Loucy (cell line): ENCODE measurements at regions not wholly inside any gene's neighbourhood (a gene's known extent, or its start where the extent isn't known, plus 50 kb on each side); places are given as distances from the start of the nearest gene placed in this dataset.

Experiments
- H2AFZ ChIP-seq: fragments of 200-600 bp; sonication (generic); 2 replicates; pipeline ENCODE4 v1.6.0; 2016; ENCODE audit warnings: antibody characterized with exemption, mild to moderate bottlenecking, low read length, moderate library complexity
- H3F3A ChIP-seq: fragments of 200-600 bp; 2 replicates; pipeline ENCODE4 v1.6.0; 2016; ENCODE audit warnings: antibody characterized with exemption, low read depth, mild to moderate bottlenecking
- H3K27me3 ChIP-seq: fragments of 200-600 bp; sonication (generic); 2 replicates; pipeline ENCODE4 v1.6.1; 2014; ENCODE audit warnings: low read length, mild to moderate bottlenecking; ENCODE audit not compliant: insufficient read depth, poor library complexity, severe bottlenecking
- H3K36me3 ChIP-seq: fragments of 200-600 bp; sonication (generic); 2 replicates; pipeline ENCODE4 v1.6.1; 2016; ENCODE audit warnings: low read length; ENCODE audit not compliant: insufficient read depth
- H3K4me1 ChIP-seq: fragments of 200-600 bp; sonication (generic); 2 replicates; pipeline ENCODE4 v1.5.1; 2014; ENCODE audit warnings: low read length, mild to moderate bottlenecking; ENCODE audit not compliant: insufficient read depth, poor library complexity, severe bottlenecking
- H3K4me2 ChIP-seq: fragments of 200-600 bp; sonication (generic); 2 replicates; pipeline ENCODE4 v1.6.0; 2014; ENCODE audit warnings: antibody characterized with exemption, low read length, low read depth, mild to moderate bottlenecking; ENCODE audit not compliant: poor library complexity, severe bottlenecking
- H3K4me3 ChIP-seq: fragments of 200-600 bp; sonication (generic); 2 replicates; pipeline ENCODE4 v1.5.1; 2014; ENCODE audit warnings: low read length, mild to moderate bottlenecking, mixed read lengths; ENCODE audit not compliant: poor library complexity, severe bottlenecking
- H3K79me2 ChIP-seq: fragments of 200-600 bp; sonication (generic); 2 replicates; pipeline ENCODE4 v1.6.1; 2014; ENCODE audit warnings: low read length; ENCODE audit not compliant: insufficient read depth
- H3K9ac ChIP-seq: fragments of 200-600 bp; sonication (generic); 2 replicates; pipeline ENCODE4 v1.6.0; 2014; ENCODE audit warnings: mild to moderate bottlenecking, low read depth, low read length, moderate library complexity; ENCODE audit not compliant: poor library complexity, severe bottlenecking
- H3K9me2 ChIP-seq: fragments of 200-600 bp; sonication (generic); replicated peaks from 2 replicates; pipeline ENCODE4 v1.6.1; 2016; ENCODE audit warnings: low read depth, low read length, mixed read lengths
- H3K9me3 ChIP-seq: fragments of 200-600 bp; sonication (generic); 2 replicates; pipeline ENCODE4 v1.6.1; 2014; ENCODE audit warnings: mild to moderate bottlenecking, antibody characterized with exemption, low read length, low read depth; ENCODE audit not compliant: insufficient read depth
- H4K20me1 ChIP-seq: fragments of 200-600 bp; sonication (generic); 2 replicates; pipeline ENCODE4 v1.6.0; 2014; ENCODE audit warnings: antibody characterized with exemption, low read length, mild to moderate bottlenecking; ENCODE audit not compliant: insufficient read depth, poor library complexity, severe bottlenecking
- CTCF ChIP-seq: fragments of 200-600 bp; sonication (generic); conservative IDR thresholded peaks from 2 replicates; pipeline ENCODE4 v1.5.1; 2014; ENCODE audit warnings: mild to moderate bottlenecking, antibody characterized with exemption, low read length
- EZH2phosphoT487 ChIP-seq: fragments of 200-600 bp; IDR thresholded peaks from 2 replicates; pipeline ENCODE4 v1.6.1; 2018; ENCODE audit warnings: antibody characterized with exemption, mild to moderate bottlenecking, moderate library complexity, borderline replicate concordance

GRCh38 chr3:89057398-89057797 is 50.0 kb upstream of the EPHA3 start:
- Histone ChIP-seq H3K4me2 (no peak overlapping the region), H3K9me2 (no peaks in the 10 kb centered on the region), H3K4me3 (no peak overlapping the region), H4K20me1 (no peaks in the 10 kb centered on the region), H3K79me2 (no peaks in the 10 kb centered on the region), H3K4me1 (no peaks in the 10 kb centered on the region), H3F3A (no peaks in the 10 kb centered on the region), H3K9ac (no peak overlapping the region), H2AFZ (no peak overlapping the region), H3K36me3 (no peaks in the 10 kb centered on the region), H3K9me3 (no peaks in the 10 kb centered on the region), H3K27me3 (no peaks in the 10 kb centered on the region)
- TF ChIP-seq CTCF (no peak), EZH2phosphoT487 (no peak)
